Right renal pelvis (tissue), 4 donors: ENCODE measurements at regions not wholly inside any gene's neighbourhood (a gene's known extent, or its start where the extent isn't known, plus 50 kb on each side); places are given as distances from the start of the nearest gene placed in this dataset.

Source experiments
- DNase-seq, 4 donors: peaks; one replicate each; pipeline ENCODE4 v3.0.0-alpha.2; 2013; ENCODE audit warnings: low read depth in 4 of 4, low spot score in 3 of 4, missing footprints in 1 of 4

GRCh38 chr9:87236546-87236945, 261.1 kb upstream of the DAPK1 start:
- no peak for DNase-seq

- DNase-seq = no peak
Observed at GRCh38 chr9:87237336-87237735, 260.3 kb upstream of the DAPK1 start.

- DNase-seq = no peak
Observed at GRCh38 chr9:87238545-87238944, 259.1 kb upstream of the DAPK1 start.

GRCh38 chr9:87239312-87239711, 258.4 kb upstream of the DAPK1 start:
- no peak for DNase-seq

GRCh38 chr9:87243602-87244001, 254.1 kb upstream of the DAPK1 start:
- DNase-seq = no peak

GRCh38 chr9:87245271-87245670, 252.4 kb upstream of the DAPK1 start:
- no peak for DNase-seq

GRCh38 chr9:87247097-87247496, 250.6 kb upstream of the DAPK1 start:
- no peak for DNase-seq

- DNase-seq = no peak
Observed at GRCh38 chr9:87249029-87249428, 248.6 kb upstream of the DAPK1 start.

- DNase-seq = no peak
Observed at GRCh38 chr9:87250205-87250604, 247.5 kb upstream of the DAPK1 start.

- DNase-seq = no peak
Observed at GRCh38 chr9:87255431-87256155, 242.1 kb upstream of the DAPK1 start.

- no peak for DNase-seq
Observed at GRCh38 chr9:87256973-87257372, 240.7 kb upstream of the DAPK1 start.

- DNase-seq = peak in 1 of 4 donors; percentile 23
Observed at GRCh38 chr9:87259543-87260518, 237.8 kb upstream of the DAPK1 start.

GRCh38 chr9:87263291-87263690, 234.4 kb upstream of the DAPK1 start:
- DNase-seq = no peak

- no peak for DNase-seq
Observed at GRCh38 chr9:87266697-87267096, 231.0 kb upstream of the DAPK1 start.

- DNase-seq = no peak
Observed at GRCh38 chr9:87267251-87268070, 230.2 kb upstream of the DAPK1 start.

GRCh38 chr9:87269296-87270176, 228.1 kb upstream of the DAPK1 start:
- DNase-seq = no peak

- no peak for DNase-seq
Observed at GRCh38 chr9:87270221-87270847, 227.3 kb upstream of the DAPK1 start.

- no peak for DNase-seq
Observed at GRCh38 chr9:87270848-87271234, 226.8 kb upstream of the DAPK1 start.

GRCh38 chr9:87271696-87272477, 225.8 kb upstream of the DAPK1 start:
- no peak for DNase-seq
